Osteocyte (in vitro differentiated cells): ENCODE measurements at regions not wholly inside any gene's neighbourhood (a gene's known extent, or its start where the extent isn't known, plus 50 kb on each side); places are given as distances from the start of the nearest gene placed in this dataset.
A peak's percentile ranks its signal among the peaks of the same experiment; 100 is the strongest.

Experiments used
- DNase-seq: peaks from one replicate; pipeline ENCODE4 v3.0.0; 2021; ENCODE audit warnings: mixed read lengths; ENCODE audit not compliant: unreplicated experiment; ENCODE audit errors: extremely low spot score
- H3K27ac Mint-ChIP-seq: one replicate; pipeline ENCODE4 v1.8.0; 2021; ENCODE audit warnings: mild to moderate bottlenecking, mixed read lengths; ENCODE audit not compliant: unreplicated experiment
- H3K27me3 Mint-ChIP-seq: one replicate; pipeline ENCODE4 v1.8.0; 2021; ENCODE audit warnings: mixed read lengths; ENCODE audit not compliant: unreplicated experiment
- H3K36me3 Mint-ChIP-seq: one replicate; pipeline ENCODE4 v1.8.0; 2021; ENCODE audit warnings: mixed read lengths; ENCODE audit not compliant: unreplicated experiment
- H3K4me1 Mint-ChIP-seq: one replicate; pipeline ENCODE4 v1.8.0; 2021; ENCODE audit warnings: mixed read lengths; ENCODE audit not compliant: unreplicated experiment
- H3K4me3 Mint-ChIP-seq: one replicate; pipeline ENCODE4 v1.8.0; 2021; ENCODE audit warnings: mild to moderate bottlenecking, moderate library complexity, mixed read lengths; ENCODE audit not compliant: unreplicated experiment
- H3K9me3 Mint-ChIP-seq: one replicate; pipeline ENCODE4 v1.8.0; 2021; ENCODE audit warnings: mixed read lengths; ENCODE audit not compliant: unreplicated experiment
- CTCF ChIP-seq: fragments of 200-600 bp; sonication (generic); IDR thresholded peaks from 2 replicates; pipeline ENCODE4 v1.5.0; 2021; ENCODE audit warnings: antibody characterized with exemption, mild to moderate bottlenecking, moderate library complexity

GRCh38 chr18:55795101-55795669 lies 207.2 kb upstream of the TCF4 start:
- TF ChIP-seq CTCF, result no peak
- DNase-seq, result no peak
- no peaks in the 10 kb centered on the region for H3K36me3 Mint-ChIP-seq
- peak overlapping the region; percentile 68 for H3K27ac Mint-ChIP-seq
- peaks cover 4% of the 10 kb centered on the region for H3K9me3 Mint-ChIP-seq
- no peaks in the 10 kb centered on the region for H3K27me3 Mint-ChIP-seq
- peaks cover 26% of the 10 kb centered on the region for H3K4me1 Mint-ChIP-seq
- H3K4me3 Mint-ChIP-seq, result no peak overlapping the region

GRCh38 chr18:55794288-55795052 lies 206.5 kb upstream of the TCF4 start:
- H3K27ac Mint-ChIP-seq, result peak overlapping the region; percentile 68
- TF ChIP-seq CTCF, result no peak
- H3K4me3 Mint-ChIP-seq, result no peak overlapping the region
- no peak for DNase-seq
- H3K4me1 Mint-ChIP-seq, result peaks cover 33% of the 10 kb centered on the region
- H3K36me3 Mint-ChIP-seq, result no peaks in the 10 kb centered on the region
- no peaks in the 10 kb centered on the region for H3K27me3 Mint-ChIP-seq
- peaks cover 4% of the 10 kb centered on the region for H3K9me3 Mint-ChIP-seq

GRCh38 chr18:55790296-55790695 lies 202.3 kb upstream of the TCF4 start:
- peaks cover 41% of the 10 kb centered on the region for H3K4me1 Mint-ChIP-seq
- H3K36me3 Mint-ChIP-seq, result no peaks in the 10 kb centered on the region
- peak overlapping the region; percentile 59 for H3K27ac Mint-ChIP-seq
- H3K4me3 Mint-ChIP-seq, result no peak overlapping the region
- H3K27me3 Mint-ChIP-seq, result no peaks in the 10 kb centered on the region
- no peak for DNase-seq
- TF ChIP-seq CTCF, result no peak
- peaks cover 4% of the 10 kb centered on the region for H3K9me3 Mint-ChIP-seq

- Mint-ChIP-seq H3K9me3 (peaks cover 4% of the 10 kb centered on the region), H3K27me3 (no peaks in the 10 kb centered on the region), H3K27ac (no peak overlapping the region), H3K4me1 (peaks cover 29% of the 10 kb centered on the region), H3K36me3 (no peaks in the 10 kb centered on the region), H3K4me3 (no peak overlapping the region)
- DNase-seq, result no peak
- no peak for TF ChIP-seq CTCF
These were observed 199.6 kb upstream of the TCF4 start for GRCh38 chr18:55787536-55788073.

GRCh38 chr18:55786651-55787272 lies 198.8 kb upstream of the TCF4 start:
- H3K36me3 Mint-ChIP-seq, result no peaks in the 10 kb centered on the region
- TF ChIP-seq CTCF, result no peak
- no peaks in the 10 kb centered on the region for H3K9me3 Mint-ChIP-seq
- no peak overlapping the region for H3K27ac Mint-ChIP-seq
- H3K27me3 Mint-ChIP-seq, result no peaks in the 10 kb centered on the region
- DNase-seq, result no peak
- no peak overlapping the region for H3K4me3 Mint-ChIP-seq
- peaks cover 30% of the 10 kb centered on the region for H3K4me1 Mint-ChIP-seq
